ENCODE measurements at regions not wholly inside any gene's neighbourhood (a gene's known extent, or its start where the extent isn't known, plus 50 kb on each side); places are given as distances from the start of the nearest gene placed in this dataset.

DNA sequence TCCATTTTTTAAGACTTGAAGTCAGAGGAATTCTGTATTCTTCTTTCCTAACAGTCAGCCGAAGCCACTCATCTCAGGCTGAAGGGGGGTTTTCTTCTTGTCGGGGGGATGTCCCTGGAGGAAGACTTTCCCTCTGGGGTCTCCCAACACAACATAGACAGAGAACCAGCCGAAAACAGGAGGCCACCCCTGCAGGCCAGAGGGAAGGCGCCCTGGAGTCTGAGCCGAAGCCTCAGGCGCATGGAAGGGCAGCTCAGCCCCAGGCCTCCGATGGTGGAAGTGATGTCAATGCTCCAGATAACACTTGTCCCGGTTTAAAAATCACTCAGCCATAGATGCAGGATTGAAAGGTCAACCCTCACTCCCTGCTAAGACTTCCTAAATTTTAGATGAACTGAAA, 1393.0 kb downstream of the TBC1D22A start:
- intact Hi-C loops (cut with micrococcal nuclease), result no loop called here
- Histone ChIP-seq H3K56ac (ENCODE audit: extremely low read depth, insufficient read depth, low read length) (no peak overlapping the region), H2AK5ac (ENCODE audit: low read depth, low read length) (no peak overlapping the region), H4K5ac (ENCODE audit: low read depth, low read length) (no peak overlapping the region), H3K23ac (ENCODE audit: low read depth, low read length) (no peak overlapping the region), H3K9me3 (ENCODE audit: control insufficient read depth, insufficient read depth, low read length) (peaks cover 51% of the 10 kb centered on the region), H2BK5ac (ENCODE audit: low read depth, low read length, poor library complexity, severe bottlenecking) (no peak overlapping the region), H3K4me3 (ENCODE audit: insufficient read depth, low read depth, low read length) (no peak overlapping the region), H3K4ac (ENCODE audit: low read depth, low read length) (no peak overlapping the region), H4K8ac (ENCODE audit: low read depth in 2 of 2, low read length in 2 of 2) (no peak overlapping the region), H3K79me1 (ENCODE audit: low read depth in 1 of 2, low read length in 2 of 2) (no peaks in the 10 kb centered on the region), H2BK20ac (ENCODE audit: low read depth, low read length) (no peak overlapping the region), H3K4me2 (ENCODE audit: low read depth, low read length) (no peak overlapping the region), H4K91ac (ENCODE audit: insufficient read depth, low read depth, low read length) (no peak overlapping the region), H4K20me1 (ENCODE audit: insufficient read depth, low read length) (no peaks in the 10 kb centered on the region), H3K14ac (replicated peaks; ENCODE audit: low read depth, low read length) (no peak overlapping the region), H3K9ac (ENCODE audit: low read depth, low read length) (no peak overlapping the region), H3K18ac (ENCODE audit: low read depth, low read length) (no peak overlapping the region), H3K4me1 (ENCODE audit: control insufficient read depth, insufficient read depth, low read length) (no peaks in the 10 kb centered on the region), H3K27ac (ENCODE audit: insufficient read depth, low read length) (no peak overlapping the region), H3K36me3 (ENCODE audit: control insufficient read depth, insufficient read depth, low read length) (no peaks in the 10 kb centered on the region), H3K27me3 (ENCODE audit: control insufficient read depth, insufficient read depth, low read length) (no peaks in the 10 kb centered on the region), H2BK15ac (ENCODE audit: low read depth, low read length) (no peak overlapping the region), H2AFZ (replicated peaks; ENCODE audit: low read length, poor library complexity) (no peak overlapping the region), H2AK9ac (replicated peaks; ENCODE audit: low read depth, low read length, poor library complexity) (no peak overlapping the region), H3K9me1 (ENCODE audit: insufficient read depth, low read length) (no peaks in the 10 kb centered on the region), H2BK120ac (ENCODE audit: low read depth, low read length) (no peak overlapping the region)
- CTCF ChIA-PET, result no interaction called here
- no TSS peak for BruUV-seq (replicated peaks)
- no peak for ATAC-seq (ENCODE audit: low read depth)
- dilution Hi-C loops (cut with HindIII; ENCODE audit: low sequenced_read_pairs, unreplicated experiment), result no loop called here
- TF ChIP-seq, protein P1, sequence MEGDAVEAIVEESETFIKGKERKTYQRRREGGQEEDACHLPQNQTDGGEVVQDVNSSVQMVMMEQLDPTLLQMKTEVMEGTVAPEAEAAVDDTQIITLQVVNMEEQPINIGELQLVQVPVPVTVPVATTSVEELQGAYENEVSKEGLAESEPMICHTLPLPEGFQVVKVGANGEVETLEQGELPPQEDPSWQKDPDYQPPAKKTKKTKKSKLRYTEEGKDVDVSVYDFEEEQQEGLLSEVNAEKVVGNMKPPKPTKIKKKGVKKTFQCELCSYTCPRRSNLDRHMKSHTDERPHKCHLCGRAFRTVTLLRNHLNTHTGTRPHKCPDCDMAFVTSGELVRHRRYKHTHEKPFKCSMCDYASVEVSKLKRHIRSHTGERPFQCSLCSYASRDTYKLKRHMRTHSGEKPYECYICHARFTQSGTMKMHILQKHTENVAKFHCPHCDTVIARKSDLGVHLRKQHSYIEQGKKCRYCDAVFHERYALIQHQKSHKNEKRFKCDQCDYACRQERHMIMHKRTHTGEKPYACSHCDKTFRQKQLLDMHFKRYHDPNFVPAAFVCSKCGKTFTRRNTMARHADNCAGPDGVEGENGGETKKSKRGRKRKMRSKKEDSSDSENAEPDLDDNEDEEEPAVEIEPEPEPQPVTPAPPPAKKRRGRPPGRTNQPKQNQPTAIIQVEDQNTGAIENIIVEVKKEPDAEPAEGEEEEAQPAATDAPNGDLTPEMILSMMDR (conservative IDR thresholded peaks at IDR 0.05; ENCODE audit: low read depth, low read length), result no peak
- TF ChIP-seq CEBPB (IDR thresholded peaks at IDR 0.05; ENCODE audit: low read depth, low read length) (no peak), SMC3 (IDR thresholded peaks at IDR 0.05; ENCODE audit: low read depth, low read length) (no peak), CHD1 (IDR thresholded peaks at IDR 0.05; ENCODE audit: low read depth, low read length) (no peak), BHLHE40 (IDR thresholded peaks at IDR 0.05; ENCODE audit: low read depth, low read length) (no peak), RAD21 (IDR thresholded peaks at IDR 0.05; ENCODE audit: low read length) (no peak), RFX5 (IDR thresholded peaks at IDR 0.05; ENCODE audit: low read depth, low read length) (no peak), MXI1 (IDR thresholded peaks at IDR 0.05; ENCODE audit: borderline replicate concordance, low read depth, low read length) (no peak), MAFK (IDR thresholded peaks at IDR 0.05; ENCODE audit: low read depth, low read length) (no peak), NFE2L2 (IDR thresholded peaks at IDR 0.05; ENCODE audit: low read depth, low read length) (no peak), POLR2A (IDR thresholded peaks at IDR 0.05; ENCODE audit: low read depth, low read length) (no peak), MAZ (IDR thresholded peaks at IDR 0.05; ENCODE audit: borderline replicate concordance, low read depth, low read length) (no peak)
- in situ Hi-C loops (cut with MboI; ENCODE audit: low sequenced_read_pairs), result no loop called here
- WGBS, 2 experiments (ENCODE audit: extremely low coverage in 2 of 2, insufficient read length in 1 of 2), result 77% methylated on average over 3 of the region's 8 CpGs; no CpG with 5 or more reads in 1 of the 2 experiments
- no peak for DNase-seq
- POLR2A ChIA-PET (ENCODE audit: unreplicated experiment), result no interaction called here

All from IMR-90 (cell line).